Mesodermal cell (in vitro differentiated cells): ENCODE measurements at regions not wholly inside any gene's neighbourhood (a gene's known extent, or its start where the extent isn't known, plus 50 kb on each side); places are given as distances from the start of the nearest gene placed in this dataset.
"Not testable (repeated sequence)": the region's sequence is repeated elsewhere in the genome, so short reads cannot be mapped to it uniquely, and the experiment has no call there.

ENCODE experiments used
- H3K27ac ChIP-seq: 2 replicates; pipeline ENCODE4 v1.7.0; 2013; ENCODE audit warnings: mild to moderate bottlenecking, low read depth, low read length, moderate library complexity; ENCODE audit not compliant: severe bottlenecking
- H3K36me3 ChIP-seq: 2 replicates; pipeline ENCODE4 v1.7.1; 2013; ENCODE audit warnings: mild to moderate bottlenecking, low read length, moderate library complexity; ENCODE audit not compliant: control insufficient read depth, insufficient read depth
- H3K4me1 ChIP-seq: one replicate; pipeline ENCODE4 v1.7.1; 2013; ENCODE audit warnings: mild to moderate bottlenecking, low read length; ENCODE audit not compliant: insufficient read depth, control insufficient read depth, poor library complexity, severe bottlenecking
- H3K4me3 ChIP-seq: 2 replicates; pipeline ENCODE4 v1.7.0; 2013; ENCODE audit warnings: low read length, control low read depth, mild to moderate bottlenecking; ENCODE audit not compliant: insufficient read depth, poor library complexity, severe bottlenecking; ENCODE audit errors: extremely low read depth
- H3K9me3 ChIP-seq: 2 replicates; pipeline ENCODE4 v1.7.1; 2013; ENCODE audit warnings: mild to moderate bottlenecking, low read length, moderate library complexity; ENCODE audit not compliant: control insufficient read depth
- WGBS, 2 experiments: methylation state at CpG; one replicate each; pipeline ENCODE4 v1.1.5; 2013; ENCODE audit warnings: missing lambda C conversion rate in 2 of 2; ENCODE audit not compliant: insufficient coverage in 2 of 2; 5-methylcytosine and 5-hydroxymethylcytosine counted together

DNA sequence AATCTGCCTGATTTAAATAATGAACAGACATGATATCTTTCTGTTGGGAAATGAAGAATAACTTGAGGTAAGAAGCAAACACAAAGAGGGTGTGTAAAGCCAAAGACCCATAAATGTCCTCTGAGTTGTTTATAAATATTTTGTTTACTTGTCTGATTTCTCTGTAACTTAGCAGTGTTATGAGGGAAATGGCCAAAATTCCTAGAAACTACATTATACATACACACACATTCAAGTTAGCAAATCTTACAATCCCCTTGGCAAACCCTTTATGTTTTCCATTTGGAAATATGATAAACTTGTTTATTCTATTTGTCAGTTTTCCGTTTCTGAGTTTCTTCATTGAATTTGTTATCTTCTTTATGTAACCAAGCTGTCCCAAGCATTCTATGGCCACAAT is 81.4 kb upstream of the TCF21 start:
- Histone ChIP-seq H3K36me3 (no peaks in the 10 kb centered on the region), H3K4me3 (no peak overlapping the region), H3K27ac (no peak overlapping the region), H3K4me1 (peaks cover 6% of the 10 kb centered on the region), H3K9me3 (no peaks in the 10 kb centered on the region)
- no CpG with 5 or more reads among the region's 1 CpG for WGBS, 2 experiments

DNA sequence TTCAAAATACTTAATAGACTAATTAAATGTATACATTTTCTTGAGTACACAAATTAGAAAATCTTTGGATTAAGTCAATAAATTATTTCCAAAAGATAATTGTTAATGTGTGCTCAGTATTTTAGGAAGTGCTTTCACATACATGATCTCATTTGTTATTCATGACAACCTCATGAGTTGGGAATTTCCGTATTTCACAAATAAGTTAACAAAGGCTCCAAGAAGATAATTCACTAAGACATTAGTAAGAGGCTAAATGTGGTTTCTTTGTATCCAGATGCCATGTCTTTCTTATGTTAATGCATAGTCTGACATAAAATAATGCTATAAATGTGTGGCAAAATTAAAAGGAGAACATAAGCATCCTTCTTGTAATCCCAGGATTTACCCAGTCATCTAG is 79.5 kb upstream of the TCF21 start:
- WGBS, 2 experiments, result no CpG with 5 or more reads among the region's 1 CpG
- no peaks in the 10 kb centered on the region for H3K9me3 ChIP-seq
- H3K27ac ChIP-seq, result no peak overlapping the region
- H3K4me3 ChIP-seq, result no peak overlapping the region
- H3K4me1 ChIP-seq, result peaks cover 4% of the 10 kb centered on the region
- H3K36me3 ChIP-seq, result no peaks in the 10 kb centered on the region

DNA sequence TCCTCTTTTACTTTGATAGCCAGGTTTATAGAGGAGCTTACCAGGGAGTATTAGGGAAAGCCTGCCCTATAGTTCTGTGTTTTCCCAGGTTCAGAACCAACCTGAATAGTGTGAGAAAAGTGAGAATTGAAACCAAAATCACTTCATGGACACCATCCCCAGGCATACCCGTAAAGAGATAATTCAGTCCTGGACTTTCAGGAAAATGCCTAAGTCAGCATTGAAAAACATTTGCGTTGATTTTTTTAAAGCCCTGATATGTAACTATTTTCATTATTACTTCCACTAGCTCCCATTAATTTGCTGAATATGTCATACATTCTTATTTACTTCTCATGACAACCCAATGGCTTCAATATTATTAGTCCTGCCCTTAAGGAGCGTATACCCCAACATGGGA is 77.4 kb upstream of the TCF21 start:
- H3K9me3 ChIP-seq, result no peaks in the 10 kb centered on the region
- no peak overlapping the region for H3K4me3 ChIP-seq
- H3K36me3 ChIP-seq, result no peaks in the 10 kb centered on the region
- 84 to 86% methylated on average over 3 of the region's 3 CpGs for WGBS, 2 experiments
- H3K27ac ChIP-seq, result no peak overlapping the region
- no peaks in the 10 kb centered on the region for H3K4me1 ChIP-seq

DNA sequence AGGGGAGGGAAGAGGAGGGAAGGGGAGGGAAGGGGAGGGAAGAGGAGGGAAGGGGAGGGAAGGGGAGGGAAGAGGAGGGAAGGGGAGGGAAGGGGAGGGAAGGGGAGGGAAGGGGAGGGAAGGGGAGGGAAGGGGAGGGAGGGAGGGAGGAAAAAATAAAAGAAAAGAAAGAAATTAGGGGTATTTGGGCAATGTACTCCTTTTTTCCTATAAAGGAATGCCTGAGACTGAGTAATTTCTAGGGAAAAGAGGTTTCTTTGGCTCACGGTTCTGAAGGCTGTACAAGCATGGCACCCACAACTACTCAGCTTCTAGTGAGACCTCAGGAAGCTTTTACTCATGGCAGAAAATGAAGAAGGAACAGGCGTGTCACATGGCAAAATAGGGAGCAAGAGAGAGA is 76.5 kb upstream of the TCF21 start:
- not testable (repeated sequence) for H3K27ac ChIP-seq, H3K4me3 ChIP-seq, H3K36me3 ChIP-seq, H3K4me1 ChIP-seq, H3K9me3 ChIP-seq
- 100% methylated on average over 1 of the region's 2 CpGs; no CpG with 5 or more reads in 1 of the 2 experiments for WGBS, 2 experiments

DNA sequence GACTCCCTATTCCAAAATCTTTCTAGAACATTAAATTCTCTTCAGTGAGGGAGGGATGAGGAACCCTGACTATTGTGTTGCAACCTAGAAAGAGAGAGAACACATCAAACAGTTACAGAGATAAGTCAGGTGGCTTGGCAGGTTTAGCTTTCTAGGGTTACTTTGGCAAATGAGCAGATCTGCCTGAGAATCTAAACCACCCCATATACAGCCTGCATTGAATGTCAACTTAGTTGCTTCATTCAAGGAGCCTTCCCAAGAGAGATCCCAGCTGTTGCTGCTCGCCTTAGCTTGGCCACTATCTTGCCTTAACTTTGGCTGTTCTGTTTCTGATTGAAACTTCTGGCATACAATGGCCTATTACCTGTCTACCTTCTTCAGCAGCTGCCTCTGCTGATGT is 74.7 kb upstream of the TCF21 start:
- Histone ChIP-seq H3K36me3 (no peaks in the 10 kb centered on the region), H3K27ac (no peak overlapping the region), H3K9me3 (no peaks in the 10 kb centered on the region), H3K4me3 (no peak overlapping the region), H3K4me1 (no peaks in the 10 kb centered on the region)
- WGBS, 2 experiments, result 75 to 100% methylated on average over 1 of the region's 1 CpG

DNA sequence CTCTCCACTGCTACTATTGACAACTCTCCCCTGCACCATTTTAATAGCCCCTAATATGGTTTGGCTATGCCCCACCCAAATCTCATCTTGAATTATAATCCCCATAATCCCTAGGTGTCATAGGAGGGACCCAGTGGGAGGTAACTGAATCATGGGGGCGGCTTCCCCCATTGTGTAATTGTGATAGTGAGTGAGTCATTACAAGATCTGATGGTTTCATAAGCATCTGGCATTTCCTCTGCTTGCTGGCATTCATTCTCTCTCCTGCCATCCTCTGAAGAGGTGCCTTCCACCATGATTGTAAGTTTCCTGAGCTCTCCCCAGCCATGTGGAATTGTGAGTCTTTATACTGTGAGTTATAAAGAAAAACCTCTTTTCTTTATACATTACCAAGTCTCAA is 74.1 kb upstream of the TCF21 start:
- WGBS, 2 experiments, result no CpG with 5 or more reads among the region's 1 CpG
- H3K4me3 ChIP-seq, result no peak overlapping the region

DNA sequence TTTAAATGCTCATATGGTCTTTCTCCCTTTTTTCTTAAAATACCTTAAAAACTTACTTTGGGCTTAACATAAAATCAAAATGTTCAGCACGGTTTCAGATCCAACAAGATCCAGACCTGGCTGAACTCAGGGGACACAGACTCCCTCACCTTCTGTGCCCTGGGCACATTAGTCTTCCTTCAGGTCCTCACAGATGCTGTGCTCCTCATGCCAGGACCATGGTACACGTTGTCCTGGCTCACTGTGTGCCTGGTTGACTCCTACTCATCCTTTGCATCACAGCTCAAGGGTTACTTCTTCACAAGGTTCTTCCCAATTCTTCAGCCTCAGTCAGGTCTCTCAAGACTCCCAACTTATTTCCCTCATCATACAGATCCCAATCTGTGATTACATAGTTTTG is 73.6 kb upstream of the TCF21 start:
- Histone ChIP-seq H3K9me3 (no peaks in the 10 kb centered on the region), H3K4me3 (no peak overlapping the region), H3K4me1 (no peaks in the 10 kb centered on the region), H3K27ac (no peak overlapping the region), H3K36me3 (no peaks in the 10 kb centered on the region)
- WGBS, 2 experiments, result 60 to 91% methylated on average over 2 of the region's 2 CpGs

More for the DNA sequence above, 74.1 kb upstream of the TCF21 start:
- Histone ChIP-seq H3K4me1 (no peaks in the 10 kb centered on the region), H3K27ac (no peak overlapping the region), H3K9me3 (no peaks in the 10 kb centered on the region), H3K36me3 (no peaks in the 10 kb centered on the region)

DNA sequence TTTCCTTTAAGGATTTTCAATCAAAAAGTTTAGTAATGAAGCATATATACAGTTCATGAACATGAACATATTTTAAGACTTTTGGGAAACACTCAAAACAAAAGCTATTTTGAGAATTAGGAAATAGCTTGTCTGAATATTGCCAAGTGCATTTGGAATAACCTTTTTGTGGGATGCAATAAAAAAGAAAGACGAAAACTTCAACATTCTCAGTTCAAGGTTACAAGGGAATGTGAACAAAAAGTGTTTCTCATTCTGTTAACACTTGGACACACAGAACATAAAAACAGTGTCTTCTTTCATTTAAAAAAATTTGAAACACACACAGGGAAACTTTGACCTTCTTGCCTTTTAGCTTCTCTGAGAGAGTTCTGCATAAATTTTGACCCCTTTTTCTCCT is 72.7 kb upstream of the TCF21 start:
- no peak overlapping the region for H3K4me3 ChIP-seq
- WGBS, 2 experiments, result 86% methylated on average over 1 of the region's 1 CpG; no CpG with 5 or more reads in 1 of the 2 experiments
- no peak overlapping the region for H3K27ac ChIP-seq
- H3K9me3 ChIP-seq, result no peaks in the 10 kb centered on the region
- H3K4me1 ChIP-seq, result no peaks in the 10 kb centered on the region
- no peaks in the 10 kb centered on the region for H3K36me3 ChIP-seq

DNA sequence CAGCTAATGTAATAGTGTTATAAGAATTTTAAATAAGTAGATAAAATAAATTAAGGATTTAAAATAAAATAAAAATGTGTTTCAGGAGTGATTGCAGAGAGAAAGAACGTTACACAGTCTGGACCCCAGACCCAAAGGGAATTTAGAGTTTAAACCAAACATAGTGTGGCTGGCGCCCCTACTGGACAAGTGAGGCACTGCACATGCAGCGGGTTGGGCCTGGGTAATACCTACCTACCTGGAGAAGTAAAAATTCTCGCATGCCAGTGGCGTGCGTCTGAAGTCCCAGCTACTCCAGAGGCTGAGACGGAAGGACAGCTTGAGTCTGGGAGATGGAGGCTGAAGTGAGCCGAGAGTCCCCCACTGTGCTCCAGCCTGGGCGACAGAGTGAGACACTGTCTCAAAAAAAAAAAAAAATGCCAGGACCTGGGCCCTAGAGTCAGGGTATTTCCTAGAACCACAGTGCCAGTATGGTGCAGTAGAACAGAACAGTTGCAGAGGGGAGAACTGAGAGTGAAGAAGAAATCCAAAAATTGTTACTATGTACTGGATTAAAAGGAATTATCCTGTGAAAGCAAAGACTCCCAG is 71.4 kb upstream of the TCF21 start:
- no peaks in the 10 kb centered on the region for H3K9me3 ChIP-seq
- no peaks in the 10 kb centered on the region for H3K36me3 ChIP-seq
- H3K4me1 ChIP-seq, result no peaks in the 10 kb centered on the region
- no peak overlapping the region for H3K4me3 ChIP-seq
- WGBS, 2 experiments, result 72 to 77% methylated on average over 9 of the region's 9 CpGs
- H3K27ac ChIP-seq, result no peak overlapping the region

DNA sequence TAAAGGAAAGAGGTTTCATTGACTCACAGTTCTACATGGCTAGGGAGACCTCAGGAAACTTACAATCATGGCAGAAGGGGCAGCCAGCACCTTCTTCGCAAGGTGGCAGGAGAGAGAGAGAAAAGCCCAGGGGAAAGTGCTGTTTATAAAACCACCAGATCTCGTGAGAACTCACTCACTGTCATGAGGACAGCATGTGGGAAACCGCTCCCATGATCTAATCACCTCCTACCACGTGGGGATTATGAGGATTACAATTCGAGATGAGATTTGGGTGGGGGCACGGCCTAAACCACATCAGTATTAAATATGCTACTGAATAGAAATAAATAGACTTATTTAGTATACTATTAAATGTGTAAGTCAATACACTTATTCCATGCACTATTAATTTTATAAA is 70.6 kb upstream of the TCF21 start:
- H3K27ac ChIP-seq, result no peak overlapping the region
- no peak overlapping the region for H3K4me3 ChIP-seq
- H3K9me3 ChIP-seq, result no peaks in the 10 kb centered on the region
- no peaks in the 10 kb centered on the region for H3K36me3 ChIP-seq
- no peaks in the 10 kb centered on the region for H3K4me1 ChIP-seq
- 83 to 100% methylated on average over 1 of the region's 6 CpGs for WGBS, 2 experiments

DNA sequence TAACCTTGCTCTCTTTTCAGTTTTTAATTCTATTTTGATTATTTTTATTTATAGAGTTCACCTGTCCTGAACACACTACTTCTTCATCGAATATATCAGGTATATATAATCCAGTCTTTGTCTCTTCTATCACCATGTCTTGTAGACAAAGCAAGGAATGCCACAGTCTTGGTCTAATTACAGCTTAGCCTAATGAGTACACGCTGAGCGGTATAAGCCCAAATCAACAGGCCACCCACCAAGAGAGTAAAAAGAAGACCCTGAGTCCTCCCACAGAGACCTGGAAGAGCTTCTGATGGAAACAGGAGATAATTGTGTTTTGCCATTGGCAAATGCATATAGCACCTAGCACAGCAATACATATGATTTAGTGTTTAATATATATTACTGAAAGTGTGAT is 68.7 kb upstream of the TCF21 start:
- Histone ChIP-seq H3K9me3 (no peaks in the 10 kb centered on the region), H3K27ac (no peak overlapping the region), H3K36me3 (no peaks in the 10 kb centered on the region), H3K4me3 (no peak overlapping the region), H3K4me1 (no peaks in the 10 kb centered on the region)
- no CpG with 5 or more reads among the region's 3 CpGs for WGBS, 2 experiments
